OCI-LY7 (cell line): ENCODE measurements at regions not wholly inside any gene's neighbourhood (a gene's known extent, or its start where the extent isn't known, plus 50 kb on each side); places are given as distances from the start of the nearest gene placed in this dataset.
A peak's percentile ranks its signal among the peaks of the same experiment; 100 is the strongest.

Source experiments
- BruUV-seq: library from RNA; stranded (reverse); fragments of 400-500 nt; replicated peaks from 2 replicates; lab custom pipeline; 2021; lab: Mats Ljungman, UMichigan
- CTCF ChIA-PET: fragments of 300-600 bp; sonication (Branson Sonifier 250); formaldehyde crosslinking; loops from one replicate; lab custom pipeline; 2022; ENCODE audit warnings: antibody characterized with exemption; ENCODE audit not compliant: unreplicated experiment; lab: Charles Lee
- POLR2A ChIA-PET: fragments of 300-600 bp; sonication (Branson Sonifier 250); formaldehyde crosslinking; loops from one replicate; lab custom pipeline; 2022; ENCODE audit warnings: antibody characterized with exemption; lab: Charles Lee
- DNase-seq: peaks from one replicate; pipeline ENCODE4 v3.0.0-alpha.2; 2015; ENCODE audit warnings: low spot score
- H2AFZ ChIP-seq: fragments of 200-600 bp; sonication (generic), shearing (Covaris generic); 2 replicates; pipeline ENCODE4 v1.6.1; 2014; ENCODE audit warnings: mild to moderate bottlenecking, antibody characterized with exemption, low read length, moderate library complexity
- H3K27ac ChIP-seq: fragments of 200-600 bp; sonication (generic); 2 replicates; pipeline ENCODE4 v1.5.1; 2014; ENCODE audit warnings: mixed run types, low read depth, mild to moderate bottlenecking, moderate library complexity, low read length, inconsistent platforms; ENCODE audit not compliant: poor library complexity, severe bottlenecking
- H3K36me3 ChIP-seq: fragments of 200-600 bp; sonication (generic); 2 replicates; pipeline ENCODE4 v1.6.1; 2014; ENCODE audit warnings: mild to moderate bottlenecking, antibody characterized with exemption, low read length, moderate library complexity, mixed read lengths; ENCODE audit not compliant: insufficient read depth
- H3K4me1 ChIP-seq: fragments of 200-600 bp; sonication (generic); 2 replicates; pipeline ENCODE4 v1.5.1; 2014; ENCODE audit warnings: mild to moderate bottlenecking, low read length; ENCODE audit not compliant: insufficient read depth, poor library complexity, severe bottlenecking
- H3K4me2 ChIP-seq: fragments of 200-600 bp; sonication (generic); 2 replicates; pipeline ENCODE4 v1.6.1; 2014; ENCODE audit warnings: mild to moderate bottlenecking, low read length
- H3K4me3 ChIP-seq: fragments of 200-600 bp; sonication (generic); 2 replicates; pipeline ENCODE4 v1.5.1; 2014; ENCODE audit warnings: mild to moderate bottlenecking, low read depth, low read length; ENCODE audit not compliant: poor library complexity, severe bottlenecking
- H3K79me2 ChIP-seq: fragments of 200-600 bp; sonication (generic); 2 replicates; pipeline ENCODE4 v1.6.1; 2016; ENCODE audit warnings: low read depth, mild to moderate bottlenecking, low read length, moderate library complexity, mixed read lengths; ENCODE audit not compliant: insufficient read depth
- H3K9me2 ChIP-seq: fragments of 200-600 bp; sonication (generic); 2 replicates; pipeline ENCODE4 v1.6.1; 2016; ENCODE audit warnings: mild to moderate bottlenecking, low read length, mixed read lengths; ENCODE audit not compliant: insufficient read depth
- H3K9me3 ChIP-seq: fragments of 200-600 bp; sonication (generic); 2 replicates; pipeline ENCODE4 v1.6.1; 2014; ENCODE audit warnings: mild to moderate bottlenecking, mixed run types, low read length, mixed read lengths
- H4K20me1 ChIP-seq: fragments of 200-600 bp; sonication (generic); 2 replicates; pipeline ENCODE4 v1.6.1; 2014; ENCODE audit warnings: mild to moderate bottlenecking, antibody characterized with exemption, low read length, moderate library complexity, mixed read lengths; ENCODE audit not compliant: insufficient read depth
- CTCF ChIP-seq: fragments of 200-600 bp; sonication (generic); conservative IDR thresholded peaks from 2 replicates; pipeline ENCODE4 v1.5.1; 2014; ENCODE audit warnings: mild to moderate bottlenecking, antibody characterized with exemption, low read length, moderate library complexity, mixed read lengths
- EZH2phosphoT487 ChIP-seq: fragments of 200-600 bp; sonication (generic); IDR thresholded peaks from 2 replicates; pipeline ENCODE4 v1.6.1; 2018; ENCODE audit warnings: low read depth, borderline replicate concordance, mild to moderate bottlenecking, mixed run types, antibody characterized with exemption, low read length, moderate library complexity, mixed read lengths
- intact Hi-C: fragments of 100-400 bp; cut with micrococcal nuclease; formaldehyde crosslinking; loops from one replicate; pipeline ENCODE4 v1.10.0; 2022; ENCODE audit not compliant: unreplicated experiment

GRCh38 chr4:148934926-148935578 lies 492.8 kb upstream of the NR3C2 start:
- H3K9me2 ChIP-seq: no peaks in the 10 kb centered on the region
- peaks cover 8% of the 10 kb centered on the region for H3K4me1 ChIP-seq
- no peak overlapping the region for H3K4me2 ChIP-seq
- POLR2A ChIA-PET: interaction anchor here (1.0 to 1.4 kb wide), 3 partner anchors 8 to 75 kb away, joined by 3 read pairs; no protein-coding TSS in a partner anchor
- H3K79me2 ChIP-seq: no peaks in the 10 kb centered on the region
- peak overlapping the region; percentile 59 for H2AFZ ChIP-seq
- H3K36me3 ChIP-seq: no peaks in the 10 kb centered on the region
- peak; percentile 7 for DNase-seq
- no TSS peak for BruUV-seq
- no peak overlapping the region for H3K4me3 ChIP-seq
- intact Hi-C loops: no loop called here
- no peaks in the 10 kb centered on the region for H4K20me1 ChIP-seq
- TF ChIP-seq CTCF (no peak), EZH2phosphoT487 (no peak)
- H3K9me3 ChIP-seq: peaks cover 21% of the 10 kb centered on the region; the same call in 1 of the 2 replicates
- CTCF ChIA-PET: no interaction called here
- H3K27ac ChIP-seq: no peak overlapping the region

GRCh38 chr4:148926276-148927260 lies 484.4 kb upstream of the NR3C2 start:
- TF ChIP-seq CTCF (no peak), EZH2phosphoT487 (no peak)
- DNase-seq: no peak
- Histone ChIP-seq H2AFZ (no peak overlapping the region), H3K4me2 (no peak overlapping the region), H3K9me3 (peaks cover 7% of the 10 kb centered on the region; the same call in 1 of the 2 replicates), H3K79me2 (no peaks in the 10 kb centered on the region), H3K27ac (no peak overlapping the region), H3K36me3 (no peaks in the 10 kb centered on the region), H3K9me2 (no peaks in the 10 kb centered on the region), H3K4me3 (no peak overlapping the region), H3K4me1 (no peaks in the 10 kb centered on the region), H4K20me1 (no peaks in the 10 kb centered on the region)
- intact Hi-C loops: no loop called here
- ChIA-PET POLR2A (interaction anchor here (0.6 to 1.5 kb wide), 4 partner anchors 10 to 984 kb away, joined by 3 read pairs; no protein-coding TSS in a partner anchor), CTCF (no interaction called here)
- BruUV-seq: no TSS peak
